Dendritic cell treated with granulocyte-macrophage colony-stimulating factor and Interleukin-4, amounts not matched to agents 40 ng/mL and 50 ng/mL, for 4 days (primary cell): ENCODE measurements at regions not wholly inside any gene's neighbourhood (a gene's known extent, or its start where the extent isn't known, plus 50 kb on each side); places are given as distances from the start of the nearest gene placed in this dataset.
"Not testable (repeated sequence)": the region's sequence is repeated elsewhere in the genome, so short reads cannot be mapped to it uniquely, and the experiment has no call there.

ENCODE experiments used
- H3K27ac Mint-ChIP-seq: one replicate; pipeline ENCODE4 v1.8.0; 2022; ENCODE audit warnings: mild to moderate bottlenecking, mixed read lengths
- H3K27me3 Mint-ChIP-seq: one replicate; pipeline ENCODE4 v1.8.0; 2022; ENCODE audit warnings: mild to moderate bottlenecking, mixed read lengths
- H3K36me3 Mint-ChIP-seq: one replicate; pipeline ENCODE4 v1.8.0; 2022; ENCODE audit warnings: low read depth, mixed read lengths
- H3K4me1 Mint-ChIP-seq: one replicate; pipeline ENCODE4 v1.8.0; 2022; ENCODE audit warnings: low read depth, mixed read lengths
- H3K4me3 Mint-ChIP-seq: one replicate; pipeline ENCODE4 v1.8.0; 2022; ENCODE audit warnings: mild to moderate bottlenecking, moderate library complexity, mixed read lengths
- H3K9me3 Mint-ChIP-seq: one replicate; pipeline ENCODE4 v1.8.0; 2022; ENCODE audit warnings: mixed read lengths
- intact Hi-C: fragments of 100-400 bp; cut with micrococcal nuclease; formaldehyde crosslinking; loops from one replicate; pipeline ENCODE4 v1.15.0; 2022

DNA sequence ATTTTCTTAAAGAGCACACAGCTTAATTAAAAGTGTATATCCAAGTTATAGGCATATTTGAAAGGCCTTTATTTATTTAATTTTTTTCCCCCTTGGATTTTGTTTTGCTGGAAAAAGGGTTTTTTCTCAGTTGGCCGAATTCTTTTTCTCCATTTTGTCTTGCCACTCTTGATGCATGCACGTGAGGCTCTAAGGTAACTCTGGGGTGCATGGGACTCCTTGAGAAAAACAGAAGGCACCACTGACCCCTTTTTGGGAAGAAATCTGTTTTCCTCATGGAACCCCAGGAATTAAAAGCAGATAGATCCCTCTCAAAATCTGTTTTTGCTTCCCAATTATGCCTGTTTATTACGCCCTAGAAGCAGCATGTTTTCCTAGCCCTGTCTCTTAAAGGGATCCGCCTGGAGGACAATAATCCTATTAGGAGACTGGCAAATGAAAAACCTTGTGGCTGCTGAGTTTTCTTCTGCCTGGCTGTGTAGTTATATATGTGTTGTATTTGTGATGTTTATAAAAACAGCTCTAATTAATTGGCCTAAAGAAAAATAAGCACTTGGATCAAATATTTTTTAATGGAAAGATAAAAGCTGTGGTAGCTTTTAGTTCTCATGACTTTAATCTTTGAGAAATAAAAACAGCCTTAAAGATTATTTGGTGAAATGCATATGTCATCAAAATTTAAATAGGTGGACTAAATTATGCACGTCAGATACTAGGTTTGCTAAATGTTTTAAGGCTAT is 435.1 kb upstream of the CDH9 start:
- H3K36me3 Mint-ChIP-seq: no peaks in the 10 kb centered on the region
- H3K4me1 Mint-ChIP-seq: no peaks in the 10 kb centered on the region
- H3K27me3 Mint-ChIP-seq: no peaks in the 10 kb centered on the region
- H3K4me3 Mint-ChIP-seq: no peak overlapping the region
- intact Hi-C loops: no loop called here
- no peak overlapping the region for H3K27ac Mint-ChIP-seq
- H3K9me3 Mint-ChIP-seq: peaks cover 36% of the 10 kb centered on the region

- H3K4me1 Mint-ChIP-seq: no peaks in the 10 kb centered on the region
- no peaks in the 10 kb centered on the region for H3K36me3 Mint-ChIP-seq
- no peak overlapping the region for H3K4me3 Mint-ChIP-seq
- no peak overlapping the region for H3K27ac Mint-ChIP-seq
- intact Hi-C loops: no loop called here
- H3K27me3 Mint-ChIP-seq: no peaks in the 10 kb centered on the region
- peaks cover 32% of the 10 kb centered on the region for H3K9me3 Mint-ChIP-seq
Observed at GRCh38 chr5:27472871-27473270, 434.5 kb upstream of the CDH9 start.

- H3K4me3 Mint-ChIP-seq: no peak overlapping the region
- no peak overlapping the region for H3K27ac Mint-ChIP-seq
- H3K27me3 Mint-ChIP-seq: no peaks in the 10 kb centered on the region
- peaks cover 31% of the 10 kb centered on the region for H3K9me3 Mint-ChIP-seq
- intact Hi-C loops: no loop called here
- H3K4me1 Mint-ChIP-seq: no peaks in the 10 kb centered on the region
- H3K36me3 Mint-ChIP-seq: no peaks in the 10 kb centered on the region
Observed at GRCh38 chr5:27472000-27472763, 433.8 kb upstream of the CDH9 start.

DNA sequence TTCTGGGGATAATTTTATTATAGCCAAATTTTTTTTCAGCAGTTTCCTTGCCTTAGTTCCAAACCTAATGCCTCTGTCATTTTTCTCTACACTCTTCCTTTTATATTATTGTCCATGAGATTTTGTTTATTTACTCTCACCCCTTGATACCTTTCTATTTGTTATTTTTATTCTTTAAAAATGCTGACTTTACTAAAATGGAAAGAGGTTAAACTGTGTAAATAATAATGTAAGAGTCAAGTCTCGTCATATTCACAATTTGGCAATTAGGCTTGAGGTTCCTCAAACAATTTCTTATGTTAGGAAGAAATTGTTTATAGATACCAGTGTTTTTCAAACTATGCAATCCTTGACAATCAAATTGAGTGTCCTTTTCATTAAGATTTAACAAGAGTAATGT is 428.6 kb upstream of the CDH9 start:
- no peaks in the 10 kb centered on the region for H3K27me3 Mint-ChIP-seq
- H3K4me3 Mint-ChIP-seq: no peak overlapping the region
- H3K36me3 Mint-ChIP-seq: no peaks in the 10 kb centered on the region
- no peaks in the 10 kb centered on the region for H3K4me1 Mint-ChIP-seq
- intact Hi-C loops: no loop called here
- H3K27ac Mint-ChIP-seq: no peak overlapping the region
- H3K9me3 Mint-ChIP-seq: peaks cover 9% of the 10 kb centered on the region

DNA sequence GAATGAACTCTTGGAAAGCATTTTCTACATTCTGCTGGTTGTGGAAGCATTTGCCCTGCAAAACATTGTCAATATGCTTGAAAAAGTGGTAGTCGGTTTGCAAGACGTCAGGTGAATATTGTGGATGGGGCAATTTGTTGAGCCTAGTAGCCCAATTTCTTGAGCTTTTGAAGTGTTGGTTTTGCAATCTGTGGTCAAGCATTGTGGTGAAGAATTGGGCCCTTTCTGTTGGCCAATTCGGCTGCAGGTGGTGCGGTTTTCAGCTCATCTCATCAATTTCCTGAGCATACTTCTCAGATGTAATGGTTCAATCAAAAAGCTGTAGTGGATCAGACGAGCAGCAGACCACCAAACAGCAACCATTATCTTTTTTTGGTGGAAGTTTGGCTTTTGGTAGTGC is 426.8 kb upstream of the CDH9 start:
- Mint-ChIP-seq H3K36me3 (no peaks in the 10 kb centered on the region), H3K4me1 (no peaks in the 10 kb centered on the region), H3K4me3 (no peak overlapping the region), H3K9me3 (peaks cover 9% of the 10 kb centered on the region), H3K27me3 (no peaks in the 10 kb centered on the region), H3K27ac (no peak overlapping the region)
- intact Hi-C loops: no loop called here

GRCh38 chr5:27463446-27464149 is 425.2 kb upstream of the CDH9 start:
- H3K4me3 Mint-ChIP-seq: no peak overlapping the region
- H3K36me3 Mint-ChIP-seq: no peaks in the 10 kb centered on the region
- peaks cover 21% of the 10 kb centered on the region for H3K9me3 Mint-ChIP-seq
- H3K4me1 Mint-ChIP-seq: no peaks in the 10 kb centered on the region
- intact Hi-C loops: no loop called here
- no peak overlapping the region for H3K27ac Mint-ChIP-seq
- H3K27me3 Mint-ChIP-seq: no peaks in the 10 kb centered on the region

DNA sequence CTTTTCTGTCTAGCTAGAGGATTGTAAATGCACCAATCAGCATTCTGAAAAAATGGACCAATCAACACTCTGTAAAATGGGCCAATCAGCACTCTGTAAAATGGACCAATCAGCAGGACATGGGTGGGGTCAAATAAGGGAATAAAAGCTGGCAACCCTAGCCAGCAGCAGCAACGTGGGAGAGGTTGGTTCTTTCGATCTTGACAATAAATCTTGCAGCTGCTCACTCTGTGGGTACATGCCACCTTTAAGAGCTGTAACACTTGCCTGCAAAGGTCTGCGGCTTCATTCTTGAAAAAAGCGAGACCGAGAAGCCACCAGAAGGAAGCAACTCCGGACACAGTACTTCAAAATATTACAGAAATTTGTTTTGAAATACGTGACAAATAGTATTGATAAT is 424.6 kb upstream of the CDH9 start:
- H3K36me3 Mint-ChIP-seq: no peaks in the 10 kb centered on the region
- peaks cover 25% of the 10 kb centered on the region for H3K9me3 Mint-ChIP-seq

GRCh38 chr5:27458287-27458686 is 419.9 kb upstream of the CDH9 start:
- no peak overlapping the region for H3K4me3 Mint-ChIP-seq
- intact Hi-C loops: no loop called here
- no peak overlapping the region for H3K27ac Mint-ChIP-seq
- H3K27me3 Mint-ChIP-seq: no peaks in the 10 kb centered on the region
- H3K4me1 Mint-ChIP-seq: no peaks in the 10 kb centered on the region
- H3K36me3 Mint-ChIP-seq: no peaks in the 10 kb centered on the region
- H3K9me3 Mint-ChIP-seq: peaks cover 16% of the 10 kb centered on the region

More for the DNA sequence above, 424.6 kb upstream of the CDH9 start:
- Mint-ChIP-seq H3K4me1 (no peaks in the 10 kb centered on the region), H3K27me3 (no peaks in the 10 kb centered on the region), H3K27ac (no peak overlapping the region), H3K4me3 (no peak overlapping the region)
- intact Hi-C loops: no loop called here

GRCh38 chr5:27451377-27451776 is 413.0 kb upstream of the CDH9 start:
- no peaks in the 10 kb centered on the region for H3K36me3 Mint-ChIP-seq
- intact Hi-C loops: no loop called here
- H3K4me3 Mint-ChIP-seq: no peak overlapping the region
- H3K27me3 Mint-ChIP-seq: no peaks in the 10 kb centered on the region
- H3K27ac Mint-ChIP-seq: no peak overlapping the region
- H3K4me1 Mint-ChIP-seq: no peaks in the 10 kb centered on the region
- H3K9me3 Mint-ChIP-seq: peaks cover 25% of the 10 kb centered on the region

- H3K36me3 Mint-ChIP-seq: no peaks in the 10 kb centered on the region
- no peak overlapping the region for H3K27ac Mint-ChIP-seq
- H3K4me3 Mint-ChIP-seq: no peak overlapping the region
- no peaks in the 10 kb centered on the region for H3K27me3 Mint-ChIP-seq
- H3K9me3 Mint-ChIP-seq: peaks cover 25% of the 10 kb centered on the region
- intact Hi-C loops: no loop called here
- H3K4me1 Mint-ChIP-seq: no peaks in the 10 kb centered on the region
Observed at GRCh38 chr5:27450607-27451006, 412.2 kb upstream of the CDH9 start.

DNA sequence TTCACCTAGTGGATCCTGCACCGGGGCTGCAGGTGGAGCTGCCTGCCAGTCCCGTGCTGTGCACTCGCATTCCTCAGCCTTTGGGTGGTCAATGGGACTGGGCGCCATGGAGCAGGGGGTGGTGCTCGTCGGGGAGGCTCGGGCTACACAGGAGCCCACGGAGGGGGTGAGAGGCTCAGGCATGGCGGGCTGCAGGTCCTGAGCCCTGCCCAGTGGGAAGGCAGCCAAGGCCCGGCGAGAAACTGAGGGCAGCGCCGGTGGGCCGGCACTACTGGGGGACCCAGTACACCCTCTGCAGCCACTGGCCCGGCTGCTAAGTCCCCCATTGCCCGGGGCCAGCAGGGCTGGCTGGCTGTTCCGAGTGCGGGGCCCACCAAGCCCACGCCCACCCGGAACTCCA is 401.0 kb upstream of the CDH9 start:
- peaks cover 16% of the 10 kb centered on the region for H3K9me3 Mint-ChIP-seq
- H3K36me3 Mint-ChIP-seq, intact Hi-C loops, H3K4me3 Mint-ChIP-seq, H3K27me3 Mint-ChIP-seq, H3K4me1 Mint-ChIP-seq, H3K27ac Mint-ChIP-seq: not testable (repeated sequence)

GRCh38 chr5:27437594-27438200 is 399.3 kb upstream of the CDH9 start:
- intact Hi-C loops: no loop called here
- H3K36me3 Mint-ChIP-seq: no peaks in the 10 kb centered on the region
- H3K27ac Mint-ChIP-seq: no peak overlapping the region
- H3K4me1 Mint-ChIP-seq: no peaks in the 10 kb centered on the region
- peaks cover 29% of the 10 kb centered on the region for H3K9me3 Mint-ChIP-seq
- no peak overlapping the region for H3K4me3 Mint-ChIP-seq
- no peaks in the 10 kb centered on the region for H3K27me3 Mint-ChIP-seq

GRCh38 chr5:27434335-27434734 is 395.9 kb upstream of the CDH9 start:
- Mint-ChIP-seq H3K27ac (no peak overlapping the region), H3K36me3 (no peaks in the 10 kb centered on the region), H3K27me3 (no peaks in the 10 kb centered on the region), H3K4me1 (no peaks in the 10 kb centered on the region), H3K4me3 (no peak overlapping the region), H3K9me3 (peaks cover 32% of the 10 kb centered on the region)
- intact Hi-C loops: no loop called here

GRCh38 chr5:27414099-27414498 is 375.7 kb upstream of the CDH9 start:
- intact Hi-C loops: no loop called here
- H3K27me3 Mint-ChIP-seq: no peaks in the 10 kb centered on the region
- no peak overlapping the region for H3K27ac Mint-ChIP-seq
- no peaks in the 10 kb centered on the region for H3K36me3 Mint-ChIP-seq
- no peaks in the 10 kb centered on the region for H3K4me1 Mint-ChIP-seq
- peaks cover 40% of the 10 kb centered on the region for H3K9me3 Mint-ChIP-seq
- no peak overlapping the region for H3K4me3 Mint-ChIP-seq
